ENCODE measurements at regions not wholly inside any gene's neighbourhood (a gene's known extent, or its start where the extent isn't known, plus 50 kb on each side); places are given as distances from the start of the nearest gene placed in this dataset.

DNA sequence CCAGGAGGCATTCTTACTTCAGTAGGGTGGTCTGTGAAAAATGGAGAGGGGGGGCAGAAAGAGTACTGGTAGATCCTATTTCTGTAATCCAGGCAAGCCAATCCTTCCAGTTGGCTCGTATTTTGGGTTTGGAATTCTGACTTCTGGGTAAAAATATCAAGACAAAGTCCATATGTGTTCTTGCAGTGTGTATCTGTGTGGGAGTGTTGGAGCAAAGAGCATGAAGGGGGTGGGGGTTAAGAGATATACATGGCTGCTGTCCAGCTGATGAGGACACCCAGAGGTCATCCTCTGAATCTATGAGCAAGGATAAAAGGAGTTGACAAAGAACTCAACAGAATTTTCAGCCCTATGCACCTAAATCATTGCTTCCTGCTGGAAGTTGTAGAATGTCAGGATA is 375.8 kb upstream of the PIK3C3 start (continued):
- TF ChIP-seq SUPT20H (IDR thresholded peaks at IDR 0.05; ENCODE audit: borderline replicate concordance, control insufficient read depth, low read depth, low read length): no peak
- TF ChIP-seq, protein P1, sequence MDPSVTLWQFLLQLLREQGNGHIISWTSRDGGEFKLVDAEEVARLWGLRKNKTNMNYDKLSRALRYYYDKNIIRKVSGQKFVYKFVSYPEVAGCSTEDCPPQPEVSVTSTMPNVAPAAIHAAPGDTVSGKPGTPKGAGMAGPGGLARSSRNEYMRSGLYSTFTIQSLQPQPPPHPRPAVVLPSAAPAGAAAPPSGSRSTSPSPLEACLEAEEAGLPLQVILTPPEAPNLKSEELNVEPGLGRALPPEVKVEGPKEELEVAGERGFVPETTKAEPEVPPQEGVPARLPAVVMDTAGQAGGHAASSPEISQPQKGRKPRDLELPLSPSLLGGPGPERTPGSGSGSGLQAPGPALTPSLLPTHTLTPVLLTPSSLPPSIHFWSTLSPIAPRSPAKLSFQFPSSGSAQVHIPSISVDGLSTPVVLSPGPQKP (IDR thresholded peaks at IDR 0.05; ENCODE audit: low read depth, low read length): no peak

DNA sequence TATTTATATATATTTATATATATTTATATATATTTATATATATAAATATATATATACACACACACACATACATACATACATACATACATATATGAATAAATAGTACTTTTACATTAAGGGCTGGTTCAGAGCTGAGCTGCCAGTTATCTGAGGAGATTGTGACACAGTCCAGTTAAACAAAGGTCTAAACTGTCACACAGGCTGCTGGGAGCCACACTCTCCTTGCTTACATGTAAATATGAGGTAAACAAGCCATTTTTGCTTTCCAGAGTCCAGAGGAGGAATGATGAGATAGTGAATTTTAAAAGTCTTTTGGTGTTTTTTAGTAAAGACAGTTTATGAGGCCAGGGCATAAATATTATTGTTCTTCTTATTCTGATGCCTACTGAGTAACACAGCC is 377.5 kb upstream of the PIK3C3 start:
- Histone ChIP-seq H3K9me3 (replicated peaks; ENCODE audit: control insufficient read depth, insufficient read depth, low read length) (no peaks in the 10 kb centered on the region), H3K4me1 (ENCODE audit: control insufficient read depth, insufficient read depth, low read length) (no peaks in the 10 kb centered on the region), H4K20me1 (ENCODE audit: control insufficient read depth, insufficient read depth) (no peaks in the 10 kb centered on the region), H3K27me3 (replicated peaks in 1 of 2; ENCODE audit: control insufficient read depth in 2 of 2, insufficient read depth in 2 of 2, low read length in 1 of 2) (no peaks in the 10 kb centered on the region), H2AFZ (ENCODE audit: control insufficient read depth, low read depth, low read length) (no peak overlapping the region), H3K4me2 (ENCODE audit: control insufficient read depth, insufficient read depth) (no peak overlapping the region), H3K9ac (ENCODE audit: control insufficient read depth, insufficient read depth, low read length) (no peak overlapping the region), H3K36me3 (ENCODE audit: control insufficient read depth in 2 of 2, insufficient read depth in 2 of 2, low read length in 1 of 2) (no peaks in the 10 kb centered on the region), H3K4me3 (no peak overlapping the region), H3K27ac (ENCODE audit: control insufficient read depth, insufficient read depth) (no peak overlapping the region), H3K79me2 (ENCODE audit: control insufficient read depth, insufficient read depth, low read length) (no peaks in the 10 kb centered on the region)
- in situ Hi-C loops (cut with MboI): no loop called here
- intact Hi-C loops (cut with micrococcal nuclease; ENCODE audit: unreplicated experiment): no loop called here
- no TSS peak for BruUV-seq (replicated peaks)
- TF ChIP-seq POLR2A (IDR thresholded peaks at IDR 0.05; ENCODE audit: low read depth, low read length) (no peak), YY1 (IDR thresholded peaks at IDR 0.05; ENCODE audit: low read depth, low read length) (no peak), RUNX3 (IDR thresholded peaks at IDR 0.05; ENCODE audit: low read length) (no peak), JUNB (IDR thresholded peaks at IDR 0.05) (no peak), SREBF1 (IDR thresholded peaks at IDR 0.05; ENCODE audit: low read length) (no peak), CEBPB (IDR thresholded peaks at IDR 0.05; ENCODE audit: borderline replicate concordance in 1 of 2, low read depth in 2 of 2, low read length in 2 of 2) (no peak)
- TF ChIP-seq, protein P2, sequence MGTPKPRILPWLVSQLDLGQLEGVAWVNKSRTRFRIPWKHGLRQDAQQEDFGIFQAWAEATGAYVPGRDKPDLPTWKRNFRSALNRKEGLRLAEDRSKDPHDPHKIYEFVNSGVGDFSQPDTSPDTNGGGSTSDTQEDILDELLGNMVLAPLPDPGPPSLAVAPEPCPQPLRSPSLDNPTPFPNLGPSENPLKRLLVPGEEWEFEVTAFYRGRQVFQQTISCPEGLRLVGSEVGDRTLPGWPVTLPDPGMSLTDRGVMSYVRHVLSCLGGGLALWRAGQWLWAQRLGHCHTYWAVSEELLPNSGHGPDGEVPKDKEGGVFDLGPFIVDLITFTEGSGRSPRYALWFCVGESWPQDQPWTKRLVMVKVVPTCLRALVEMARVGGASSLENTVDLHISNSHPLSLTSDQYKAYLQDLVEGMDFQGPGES (IDR thresholded peaks at IDR 0.05): no peak
- TF ChIP-seq, protein P3, sequence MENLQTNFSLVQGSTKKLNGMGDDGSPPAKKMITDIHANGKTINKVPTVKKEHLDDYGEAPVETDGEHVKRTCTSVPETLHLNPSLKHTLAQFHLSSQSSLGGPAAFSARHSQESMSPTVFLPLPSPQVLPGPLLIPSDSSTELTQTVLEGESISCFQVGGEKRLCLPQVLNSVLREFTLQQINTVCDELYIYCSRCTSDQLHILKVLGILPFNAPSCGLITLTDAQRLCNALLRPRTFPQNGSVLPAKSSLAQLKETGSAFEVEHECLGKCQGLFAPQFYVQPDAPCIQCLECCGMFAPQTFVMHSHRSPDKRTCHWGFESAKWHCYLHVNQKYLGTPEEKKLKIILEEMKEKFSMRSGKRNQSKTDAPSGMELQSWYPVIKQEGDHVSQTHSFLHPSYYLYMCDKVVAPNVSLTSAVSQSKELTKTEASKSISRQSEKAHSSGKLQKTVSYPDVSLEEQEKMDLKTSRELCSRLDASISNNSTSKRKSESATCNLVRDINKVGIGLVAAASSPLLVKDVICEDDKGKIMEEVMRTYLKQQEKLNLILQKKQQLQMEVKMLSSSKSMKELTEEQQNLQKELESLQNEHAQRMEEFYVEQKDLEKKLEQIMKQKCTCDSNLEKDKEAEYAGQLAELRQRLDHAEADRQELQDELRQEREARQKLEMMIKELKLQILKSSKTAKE (IDR thresholded peaks at IDR 0.05; ENCODE audit: low read depth, poor library complexity, severe bottlenecking): no peak
- no peak for DNase-seq (ENCODE audit: low read depth, low spot score)
- CTCF ChIA-PET: no interaction called here
- FAIRE-seq: no peak
- no peak for ATAC-seq
- SMC1A ChIA-PET (ENCODE audit: uncharacterized antibody, unreplicated experiment): no interaction called here
- POLR2A ChIA-PET: no interaction called here
- RAD21 ChIA-PET (ENCODE audit: unreplicated experiment): no interaction called here

Measured in GM12878 (cell line).